AG09319 (cell line): ENCODE measurements at regions not wholly inside any gene's neighbourhood (a gene's known extent, or its start where the extent isn't known, plus 50 kb on each side); places are given as distances from the start of the nearest gene placed in this dataset.

Experiments
- DNase-seq: peaks from one replicate; pipeline ENCODE4 v3.0.0-alpha.2; 2010; ENCODE audit warnings: low read depth; ENCODE audit errors: extremely low read depth
- CTCF ChIP-seq: IDR thresholded peaks from 2 replicates; pipeline ENCODE4 v1.5.1; 2011; ENCODE audit warnings: low read depth, mild to moderate bottlenecking, inconsistent platforms, low read length, moderate library complexity

- TF ChIP-seq CTCF = no peak
- no peak for DNase-seq
These were observed 514.1 kb upstream of the INTU start for GRCh38 chr4:127118681-127119080.

- no peak for TF ChIP-seq CTCF
- no peak for DNase-seq
These were observed 512.2 kb upstream of the INTU start for GRCh38 chr4:127120441-127121090.

GRCh38 chr4:127124919-127125318 lies 507.8 kb upstream of the INTU start:
- no peak for DNase-seq
- peak; percentile 28; the same call in 1 of the 2 replicates for TF ChIP-seq CTCF

GRCh38 chr4:127126718-127127117 lies 506.0 kb upstream of the INTU start:
- no peak for TF ChIP-seq CTCF
- no peak for DNase-seq

- DNase-seq = no peak
- no peak for TF ChIP-seq CTCF
These were observed 501.2 kb upstream of the INTU start for GRCh38 chr4:127131527-127131926.

- TF ChIP-seq CTCF = no peak
- no peak for DNase-seq
These were observed 498.3 kb upstream of the INTU start for GRCh38 chr4:127134490-127134889.

GRCh38 chr4:127138586-127138985 lies 494.2 kb upstream of the INTU start:
- DNase-seq = no peak
- no peak for TF ChIP-seq CTCF
